NCI-H1436 (cell line): ENCODE measurements at regions not wholly inside any gene's neighbourhood (a gene's known extent, or its start where the extent isn't known, plus 50 kb on each side); places are given as distances from the start of the nearest gene placed in this dataset.
A peak's percentile ranks its signal among the peaks of the same experiment; 100 is the strongest.

ENCODE experiments used
- DNase-seq: peaks from one replicate; lab custom pipeline; 2025; lab: John Stamatoyannopoulos, UW

DNA sequence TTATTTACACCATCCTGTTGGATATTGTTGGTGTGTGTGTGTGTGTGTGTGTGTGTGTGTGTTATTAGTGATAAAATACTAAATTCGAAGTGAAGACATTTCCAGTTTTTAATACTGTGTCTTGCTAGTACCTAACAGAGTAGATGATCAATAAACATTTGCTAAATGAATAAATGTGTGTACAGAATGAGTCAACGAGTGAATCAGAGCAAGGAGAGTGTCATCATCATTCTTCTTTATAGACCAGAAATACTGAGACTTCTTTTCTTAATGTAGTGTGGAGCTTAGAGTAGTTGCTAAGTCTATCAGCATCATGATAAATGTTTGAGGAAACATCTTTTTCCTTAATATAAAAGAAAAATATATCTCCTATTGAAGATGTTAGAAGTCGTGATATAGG lies 169.7 kb upstream of the SATB2 start:
- no peak for DNase-seq

- DNase-seq = no peak
Observed at GRCh38 chr2:199624958-199625357, 167.2 kb upstream of the SATB2 start.

DNA sequence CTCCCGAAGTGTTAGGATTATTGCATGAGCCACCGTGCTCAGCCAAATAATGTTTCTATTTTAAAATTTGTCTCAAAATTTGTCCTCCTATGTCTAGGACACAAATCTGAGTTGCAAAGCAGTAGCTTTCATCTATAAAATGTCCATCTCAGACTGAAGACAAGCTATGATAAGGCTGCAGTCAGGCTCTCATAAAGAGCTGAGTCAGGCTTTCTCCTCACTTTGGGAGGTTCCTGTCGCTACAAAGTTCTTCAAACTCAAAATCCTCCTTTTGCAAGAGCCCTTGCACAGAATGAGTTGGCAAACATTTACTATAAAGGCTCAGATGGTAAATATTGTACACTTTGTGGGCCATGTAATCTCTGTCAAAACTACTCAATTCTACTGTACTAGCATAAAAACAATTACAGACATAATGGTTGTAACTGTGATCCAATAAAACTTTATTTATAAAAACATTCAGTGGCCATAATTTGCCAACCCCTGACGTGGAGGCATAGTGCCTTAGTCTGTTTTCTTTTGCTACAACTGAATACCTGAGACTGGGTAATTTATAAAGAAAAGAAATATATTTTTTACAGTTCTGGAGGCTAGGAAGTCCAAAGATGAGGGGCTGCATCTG lies 154.9 kb upstream of the SATB2 start:
- DNase-seq = no peak

DNA sequence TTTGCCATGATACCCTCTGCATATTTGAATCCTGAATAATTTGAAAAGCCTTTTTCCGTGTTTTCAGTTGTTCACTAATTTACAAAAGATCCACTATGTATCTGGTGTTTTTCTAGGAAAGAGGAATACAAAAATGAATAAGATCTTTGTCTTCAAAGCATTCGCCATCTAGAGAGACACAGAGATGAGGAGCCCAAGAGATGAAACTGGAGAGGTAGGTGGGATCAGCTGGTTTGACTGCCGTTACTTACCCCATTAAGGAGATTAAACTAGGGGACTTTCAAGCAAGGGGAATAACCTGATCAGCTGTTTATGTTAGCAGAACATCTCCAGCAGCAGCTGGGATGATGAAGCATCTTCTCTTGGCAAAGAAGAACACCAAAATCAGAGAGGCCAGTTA lies 150.2 kb upstream of the SATB2 start:
- DNase-seq = no peak

DNA sequence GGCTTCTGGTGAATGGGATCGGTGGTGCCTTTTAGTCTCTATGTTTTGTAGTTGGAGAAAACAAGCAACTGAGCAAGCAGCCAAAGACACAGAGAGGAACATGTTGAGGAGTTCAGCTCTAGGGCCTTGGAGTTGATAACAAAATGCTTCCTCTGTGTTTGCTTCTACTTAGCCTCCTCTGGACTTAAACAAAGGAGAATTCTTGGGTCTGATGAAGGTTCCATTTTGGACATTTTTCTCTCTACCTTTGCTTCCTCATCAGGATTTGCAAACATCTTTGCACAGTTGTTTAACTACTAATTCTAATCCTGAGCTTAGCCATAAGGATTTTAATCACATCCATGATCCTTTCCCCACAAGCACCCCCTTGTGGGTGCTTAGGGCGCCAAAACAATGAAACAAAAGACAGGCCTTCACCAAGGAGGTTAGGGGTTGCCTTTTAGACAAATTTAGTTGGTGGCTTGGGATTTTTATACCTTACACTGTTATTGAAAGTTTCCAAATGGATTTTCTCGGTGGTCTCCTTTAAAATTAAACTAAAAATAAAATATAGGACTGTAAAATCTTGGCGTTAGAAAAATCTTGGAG lies 148.5 kb upstream of the SATB2 start:
- no peak for DNase-seq

- no peak for DNase-seq
Observed at GRCh38 chr2:199603721-199604291, 146.1 kb upstream of the SATB2 start.

- DNase-seq = no peak
Observed at GRCh38 chr2:199602896-199603717, 145.4 kb upstream of the SATB2 start.

GRCh38 chr2:199602271-199602895 lies 144.6 kb upstream of the SATB2 start:
- DNase-seq = no peak

DNA sequence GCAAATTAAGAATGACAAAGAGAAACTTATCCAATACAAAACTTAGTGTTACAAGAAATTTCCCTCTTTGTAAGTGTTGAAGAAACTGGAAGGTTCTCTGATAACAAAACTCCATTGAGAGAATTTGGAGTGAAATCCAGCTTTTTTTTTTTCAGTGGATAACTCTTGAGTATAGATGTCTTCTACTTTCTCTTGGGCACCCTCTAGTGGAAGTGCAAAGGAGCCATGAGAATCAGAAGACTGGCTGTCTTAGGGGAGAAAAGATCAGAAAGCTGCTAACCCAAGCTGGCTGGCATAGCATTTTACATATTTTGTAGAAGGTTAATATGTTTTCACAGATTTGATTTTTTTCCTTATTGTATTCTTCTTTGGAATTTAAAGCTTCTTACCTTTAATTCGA lies 138.8 kb upstream of the SATB2 start:
- DNase-seq = no peak

DNA sequence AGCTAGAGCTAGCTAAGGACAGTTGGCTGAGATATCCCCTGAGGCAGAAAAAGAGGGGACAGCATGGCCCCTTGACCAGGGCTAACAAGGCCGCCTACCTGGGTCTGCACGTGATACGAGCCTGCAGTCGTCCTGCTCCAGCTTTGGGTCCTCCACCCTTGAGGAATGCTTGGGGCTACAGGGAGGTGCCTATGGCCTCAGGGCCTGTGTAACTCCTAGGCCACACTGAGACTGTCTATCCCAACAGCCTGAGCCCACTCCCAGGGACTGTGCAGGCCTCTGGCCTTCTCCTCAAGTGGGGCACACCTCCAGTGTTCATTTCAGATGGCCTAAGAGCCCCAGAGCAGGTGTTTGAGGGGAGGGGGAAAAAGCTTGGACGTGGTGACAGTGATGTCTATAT lies 136.7 kb upstream of the SATB2 start:
- no peak for DNase-seq

DNA sequence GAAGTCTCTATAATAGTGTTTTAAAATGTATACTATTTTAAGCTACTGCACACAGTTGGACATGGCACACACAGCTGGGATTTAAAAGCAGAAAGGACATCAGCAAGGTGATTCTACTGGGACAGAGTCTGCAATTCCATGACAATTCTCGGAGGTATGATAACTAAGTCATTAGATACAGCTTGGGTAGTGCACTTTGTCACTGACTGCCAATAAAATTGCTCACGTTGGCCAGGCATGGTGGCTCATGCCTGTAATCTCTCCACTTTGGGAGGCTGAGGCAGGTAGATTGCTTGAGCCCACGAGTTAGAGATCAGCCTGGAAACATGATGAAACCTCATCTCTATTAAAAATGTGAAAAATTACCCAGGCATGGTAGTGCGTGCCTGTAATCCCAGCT lies 134.1 kb upstream of the SATB2 start:
- no peak for DNase-seq

DNA sequence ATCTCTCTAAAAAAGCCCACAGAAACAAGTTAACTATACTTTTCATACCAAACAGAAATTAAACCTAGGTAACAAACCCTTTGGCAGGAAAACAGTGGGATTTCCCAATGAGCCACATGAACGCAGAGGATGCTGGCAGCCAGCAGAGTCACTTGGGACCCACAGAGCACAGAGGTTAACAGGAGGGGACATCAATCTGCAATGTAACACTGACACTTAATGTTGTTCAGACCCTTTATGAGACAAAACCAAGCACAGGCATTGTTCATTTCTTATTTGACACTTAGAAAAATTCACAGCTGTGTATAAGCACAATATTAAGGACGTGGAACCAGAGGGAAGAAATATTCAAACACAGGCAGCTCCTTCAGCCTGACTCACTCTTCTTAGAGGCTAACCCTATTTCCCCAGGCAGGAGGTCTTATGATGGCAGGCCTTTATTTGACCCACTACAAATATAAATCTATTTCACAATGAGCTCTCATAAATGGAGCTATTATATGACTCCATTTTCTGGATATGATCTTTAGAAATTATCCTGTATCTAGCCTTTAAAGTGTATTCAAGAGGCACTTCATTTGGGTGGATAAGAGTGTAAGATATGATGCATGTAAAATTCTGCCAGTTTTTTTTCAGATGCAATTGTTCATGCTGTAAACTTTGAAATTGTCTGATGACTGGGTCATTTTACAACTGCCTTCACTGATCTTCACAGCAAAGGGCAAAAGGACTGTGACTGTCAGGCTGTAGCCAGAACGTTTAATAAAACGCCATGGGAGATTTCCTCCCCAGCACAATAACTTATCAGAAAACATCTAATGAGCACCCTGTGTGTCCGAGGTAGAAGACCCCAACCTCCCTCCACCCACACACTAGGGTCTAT lies 132.8 kb upstream of the SATB2 start:
- DNase-seq = no peak

DNA sequence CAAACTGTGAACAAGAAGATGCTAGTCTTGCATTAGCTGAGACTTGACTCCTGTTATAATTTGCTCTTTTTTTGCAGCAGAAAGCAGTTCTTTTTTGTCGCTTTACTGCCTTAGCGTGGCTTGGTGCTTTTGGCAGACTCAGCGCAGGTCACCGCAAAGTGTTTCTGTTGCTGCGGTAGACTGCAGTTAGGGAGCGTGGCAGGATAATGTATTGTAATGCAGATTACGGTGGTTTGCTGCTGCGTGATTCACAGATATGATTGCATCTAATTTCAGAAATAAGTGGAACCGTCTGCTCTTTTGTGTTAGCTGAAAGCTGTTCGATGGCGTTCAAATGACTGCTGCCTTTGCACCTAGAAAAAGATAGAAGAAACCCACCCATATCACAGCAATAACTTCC lies 131.6 kb upstream of the SATB2 start:
- peak; percentile 16 for DNase-seq

DNA sequence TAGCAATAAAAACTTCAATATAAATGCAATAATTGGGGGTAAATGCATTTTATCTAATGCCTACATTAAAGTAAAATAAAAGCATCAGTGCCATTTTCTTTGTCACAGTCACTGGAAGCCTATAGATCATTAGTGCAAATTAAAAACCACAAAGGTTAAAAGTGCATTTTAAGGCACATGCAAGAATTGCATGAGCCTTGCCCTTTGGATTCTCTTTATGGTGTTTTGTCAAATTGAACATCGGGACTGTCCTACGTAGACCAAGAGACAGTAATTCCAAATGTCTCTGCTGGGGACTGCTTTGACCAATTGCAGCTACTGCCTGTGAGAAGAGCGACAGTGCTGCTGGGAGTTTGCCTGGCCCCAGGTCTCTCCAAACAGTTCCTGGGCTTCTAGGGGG lies 130.3 kb upstream of the SATB2 start:
- DNase-seq = no peak

- DNase-seq = no peak
Observed at GRCh38 chr2:199586646-199587045, 128.9 kb upstream of the SATB2 start.

GRCh38 chr2:199583676-199584075 lies 125.9 kb upstream of the SATB2 start:
- no peak for DNase-seq

DNA sequence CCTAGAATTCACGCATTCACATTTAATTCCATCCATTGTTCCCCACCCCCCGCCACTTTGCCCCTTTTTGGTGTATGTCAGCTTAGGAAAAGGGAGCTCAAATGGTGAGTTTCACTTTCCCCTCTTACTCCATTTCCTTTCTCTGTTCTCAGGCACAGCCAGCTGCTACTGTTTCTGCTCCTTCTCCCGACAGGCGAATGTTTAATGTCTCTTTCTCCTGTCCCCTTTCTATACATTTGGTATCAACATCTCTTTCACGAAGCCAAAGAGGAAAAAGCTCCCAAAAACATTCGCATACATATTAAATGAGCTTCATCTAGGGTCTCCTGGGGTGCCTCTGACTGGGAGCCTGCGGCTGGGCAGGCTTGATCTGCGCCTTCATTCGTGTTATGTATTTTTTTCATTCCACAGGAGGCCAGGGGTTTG lies 124.2 kb upstream of the SATB2 start:
- no peak for DNase-seq

DNA sequence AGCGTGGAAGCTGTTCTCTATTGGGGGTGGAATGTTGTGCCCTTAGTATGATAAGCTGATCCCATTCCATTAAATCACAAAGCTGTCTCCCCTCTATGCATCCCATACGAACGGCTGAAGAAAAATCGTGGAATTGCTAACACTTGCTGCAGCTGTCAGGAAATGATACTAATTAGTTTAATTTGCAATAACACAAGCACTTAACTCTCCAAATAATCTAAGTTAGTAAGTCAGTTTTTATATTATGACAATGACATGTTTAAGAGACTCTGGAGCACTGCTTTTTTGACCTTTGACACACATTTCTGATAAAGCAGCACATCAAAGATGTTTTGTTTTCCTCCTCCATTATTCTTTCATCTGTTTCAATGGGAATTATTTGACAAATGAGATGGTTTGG lies 123.7 kb upstream of the SATB2 start:
- DNase-seq = no peak

- no peak for DNase-seq
Observed at GRCh38 chr2:199575416-199575815, 117.7 kb upstream of the SATB2 start.

- DNase-seq = no peak
Observed at GRCh38 chr2:199572571-199572970, 114.8 kb upstream of the SATB2 start.

GRCh38 chr2:199570934-199571333 lies 113.2 kb upstream of the SATB2 start:
- DNase-seq = no peak

DNA sequence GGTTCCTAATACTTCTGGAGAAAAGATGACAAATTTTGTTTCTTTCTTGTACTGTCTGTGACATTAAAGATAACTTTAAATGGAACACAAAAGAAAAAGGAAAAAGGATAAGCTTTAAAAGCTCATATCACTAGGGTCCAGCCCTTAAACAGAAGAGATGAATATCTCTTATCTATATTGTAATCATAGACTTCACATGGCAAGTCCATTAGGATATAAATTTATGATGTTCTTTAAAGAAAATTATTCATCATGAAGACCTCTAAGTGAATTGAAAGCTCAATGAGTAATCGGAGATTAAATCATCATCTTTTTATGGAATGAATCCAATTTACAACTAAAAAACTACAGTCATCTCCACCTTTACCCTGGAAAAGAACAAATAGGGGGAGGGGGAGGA lies 111.6 kb upstream of the SATB2 start:
- DNase-seq = no peak
